Loucy (cell line): ENCODE measurements at regions not wholly inside any gene's neighbourhood (a gene's known extent, or its start where the extent isn't known, plus 50 kb on each side); places are given as distances from the start of the nearest gene placed in this dataset.

ENCODE experiments used
- H2AFZ ChIP-seq: fragments of 200-600 bp; sonication (generic); 2 replicates; pipeline ENCODE4 v1.6.0; 2016; ENCODE audit warnings: antibody characterized with exemption, mild to moderate bottlenecking, low read length, moderate library complexity
- H3F3A ChIP-seq: fragments of 200-600 bp; 2 replicates; pipeline ENCODE4 v1.6.0; 2016; ENCODE audit warnings: antibody characterized with exemption, low read depth, mild to moderate bottlenecking
- H3K27me3 ChIP-seq: fragments of 200-600 bp; sonication (generic); 2 replicates; pipeline ENCODE4 v1.6.1; 2014; ENCODE audit warnings: low read length, mild to moderate bottlenecking; ENCODE audit not compliant: insufficient read depth, poor library complexity, severe bottlenecking
- H3K36me3 ChIP-seq: fragments of 200-600 bp; sonication (generic); 2 replicates; pipeline ENCODE4 v1.6.1; 2016; ENCODE audit warnings: low read length; ENCODE audit not compliant: insufficient read depth
- H3K4me1 ChIP-seq: fragments of 200-600 bp; sonication (generic); 2 replicates; pipeline ENCODE4 v1.5.1; 2014; ENCODE audit warnings: low read length, mild to moderate bottlenecking; ENCODE audit not compliant: insufficient read depth, poor library complexity, severe bottlenecking
- H3K4me2 ChIP-seq: fragments of 200-600 bp; sonication (generic); 2 replicates; pipeline ENCODE4 v1.6.0; 2014; ENCODE audit warnings: antibody characterized with exemption, low read length, low read depth, mild to moderate bottlenecking; ENCODE audit not compliant: poor library complexity, severe bottlenecking
- H3K4me3 ChIP-seq: fragments of 200-600 bp; sonication (generic); 2 replicates; pipeline ENCODE4 v1.5.1; 2014; ENCODE audit warnings: low read length, mild to moderate bottlenecking, mixed read lengths; ENCODE audit not compliant: poor library complexity, severe bottlenecking
- H3K79me2 ChIP-seq: fragments of 200-600 bp; sonication (generic); 2 replicates; pipeline ENCODE4 v1.6.1; 2014; ENCODE audit warnings: low read length; ENCODE audit not compliant: insufficient read depth
- H3K9ac ChIP-seq: fragments of 200-600 bp; sonication (generic); 2 replicates; pipeline ENCODE4 v1.6.0; 2014; ENCODE audit warnings: mild to moderate bottlenecking, low read depth, low read length, moderate library complexity; ENCODE audit not compliant: poor library complexity, severe bottlenecking
- H3K9me2 ChIP-seq: fragments of 200-600 bp; sonication (generic); replicated peaks from 2 replicates; pipeline ENCODE4 v1.6.1; 2016; ENCODE audit warnings: low read depth, low read length, mixed read lengths
- H3K9me3 ChIP-seq: fragments of 200-600 bp; sonication (generic); 2 replicates; pipeline ENCODE4 v1.6.1; 2014; ENCODE audit warnings: mild to moderate bottlenecking, antibody characterized with exemption, low read length, low read depth; ENCODE audit not compliant: insufficient read depth
- H4K20me1 ChIP-seq: fragments of 200-600 bp; sonication (generic); 2 replicates; pipeline ENCODE4 v1.6.0; 2014; ENCODE audit warnings: antibody characterized with exemption, low read length, mild to moderate bottlenecking; ENCODE audit not compliant: insufficient read depth, poor library complexity, severe bottlenecking
- CTCF ChIP-seq: fragments of 200-600 bp; sonication (generic); conservative IDR thresholded peaks from 2 replicates; pipeline ENCODE4 v1.5.1; 2014; ENCODE audit warnings: mild to moderate bottlenecking, antibody characterized with exemption, low read length
- EZH2phosphoT487 ChIP-seq: fragments of 200-600 bp; IDR thresholded peaks from 2 replicates; pipeline ENCODE4 v1.6.1; 2018; ENCODE audit warnings: antibody characterized with exemption, mild to moderate bottlenecking, moderate library complexity, borderline replicate concordance

- Histone ChIP-seq H3K4me2 (no peak overlapping the region), H3K4me1 (no peaks in the 10 kb centered on the region), H4K20me1 (no peaks in the 10 kb centered on the region), H3F3A (no peaks in the 10 kb centered on the region), H2AFZ (no peak overlapping the region), H3K27me3 (no peaks in the 10 kb centered on the region), H3K9me3 (no peaks in the 10 kb centered on the region), H3K4me3 (no peak overlapping the region), H3K9me2 (no peaks in the 10 kb centered on the region), H3K79me2 (no peaks in the 10 kb centered on the region), H3K36me3 (no peaks in the 10 kb centered on the region), H3K9ac (no peak overlapping the region)
- TF ChIP-seq EZH2phosphoT487 (no peak), CTCF (no peak)
Measured at GRCh38 chr1:34656299-34656698, 98.5 kb upstream of the GJB5 start.

- Histone ChIP-seq H3K4me2 (no peak overlapping the region), H3F3A (no peaks in the 10 kb centered on the region), H3K4me1 (no peaks in the 10 kb centered on the region), H3K4me3 (no peak overlapping the region), H3K9me2 (no peaks in the 10 kb centered on the region), H3K36me3 (no peaks in the 10 kb centered on the region), H3K9me3 (no peaks in the 10 kb centered on the region), H4K20me1 (no peaks in the 10 kb centered on the region), H3K9ac (no peak overlapping the region), H3K27me3 (no peaks in the 10 kb centered on the region), H2AFZ (no peak overlapping the region), H3K79me2 (no peaks in the 10 kb centered on the region)
- no peak for TF ChIP-seq CTCF
Measured at GRCh38 chr1:34656731-34657130, 98.1 kb upstream of the GJB5 start.

GRCh38 chr1:34657266-34657665 lies 97.6 kb upstream of the GJB5 start:
- Histone ChIP-seq H3K4me3 (no peak overlapping the region), H3K9ac (no peak overlapping the region), H3K9me3 (no peaks in the 10 kb centered on the region), H3F3A (no peaks in the 10 kb centered on the region), H4K20me1 (no peaks in the 10 kb centered on the region), H3K79me2 (no peaks in the 10 kb centered on the region), H2AFZ (no peak overlapping the region), H3K4me1 (no peaks in the 10 kb centered on the region), H3K9me2 (no peaks in the 10 kb centered on the region), H3K4me2 (no peak overlapping the region), H3K36me3 (no peaks in the 10 kb centered on the region), H3K27me3 (no peaks in the 10 kb centered on the region)
- no peak for TF ChIP-seq CTCF
- TF ChIP-seq EZH2phosphoT487, result no peak
